UCSD-AML1 (cell line): ENCODE measurements at regions not wholly inside any gene's neighbourhood (a gene's known extent, or its start where the extent isn't known, plus 50 kb on each side); places are given as distances from the start of the nearest gene placed in this dataset.
"Not testable (repeated sequence)": the region's sequence is repeated elsewhere in the genome, so short reads cannot be mapped to it uniquely, and the experiment has no call there.

Experiments used
- DNase-seq: peaks from one replicate; lab custom pipeline; 2025; ENCODE audit not compliant: unreplicated experiment; lab: John Stamatoyannopoulos, UW

- not testable (repeated sequence) for DNase-seq
These were observed 106.0 kb downstream of the SPATA18 start for GRCh38 chr4:52157071-52157470.

- DNase-seq: no peak
These were observed 106.7 kb downstream of the SPATA18 start for GRCh38 chr4:52157641-52158316.

- no peak for DNase-seq
These were observed 109.8 kb downstream of the SPATA18 start for GRCh38 chr4:52160859-52161258.

GRCh38 chr4:52164116-52164515 is 113.0 kb downstream of the SPATA18 start:
- DNase-seq: no peak

GRCh38 chr4:52172166-52172565 is 121.1 kb downstream of the SPATA18 start:
- DNase-seq: no peak

GRCh38 chr4:52173470-52174045 is 122.5 kb downstream of the SPATA18 start:
- DNase-seq: no peak

- no peak for DNase-seq
These were observed 136.5 kb downstream of the SPATA18 start for GRCh38 chr4:52187603-52188002.

GRCh38 chr4:52192001-52192400 is 140.9 kb downstream of the SPATA18 start:
- DNase-seq: no peak

- DNase-seq: no peak
These were observed 141.6 kb downstream of the SPATA18 start for GRCh38 chr4:52192721-52193135.

- DNase-seq: no peak
These were observed 144.8 kb downstream of the SPATA18 start for GRCh38 chr4:52195869-52196268.

GRCh38 chr4:52196606-52197130 is 145.6 kb downstream of the SPATA18 start:
- DNase-seq: no peak

- DNase-seq: no peak
These were observed 146.2 kb downstream of the SPATA18 start for GRCh38 chr4:52197306-52197705.

GRCh38 chr4:52198294-52198693 is 147.2 kb downstream of the SPATA18 start:
- no peak for DNase-seq

GRCh38 chr4:52199574-52200338 is 148.7 kb downstream of the SPATA18 start:
- no peak for DNase-seq

GRCh38 chr4:52200339-52200725 is 149.2 kb downstream of the SPATA18 start:
- no peak for DNase-seq

GRCh38 chr4:52201715-52202114 is 150.6 kb downstream of the SPATA18 start:
- no peak for DNase-seq

- DNase-seq: no peak
These were observed 151.2 kb downstream of the SPATA18 start for GRCh38 chr4:52202251-52202779.

GRCh38 chr4:52202931-52203330 is 151.8 kb downstream of the SPATA18 start:
- DNase-seq: no peak

- DNase-seq: no peak
These were observed 152.2 kb downstream of the SPATA18 start for GRCh38 chr4:52203351-52203750.

GRCh38 chr4:52204921-52205320 is 153.8 kb downstream of the SPATA18 start:
- no peak for DNase-seq

GRCh38 chr4:52207146-52207545 is 156.0 kb downstream of the SPATA18 start:
- DNase-seq: not testable (repeated sequence)

- DNase-seq: no peak
These were observed 161.6 kb downstream of the SPATA18 start for GRCh38 chr4:52212702-52213101.
